ENCODE measurements at regions not wholly inside any gene's neighbourhood (a gene's known extent, or its start where the extent isn't known, plus 50 kb on each side); places are given as distances from the start of the nearest gene placed in this dataset.
"Not testable (repeated sequence)": the region's sequence is repeated elsewhere in the genome, so short reads cannot be mapped to it uniquely, and the experiment has no call there.

DNA sequence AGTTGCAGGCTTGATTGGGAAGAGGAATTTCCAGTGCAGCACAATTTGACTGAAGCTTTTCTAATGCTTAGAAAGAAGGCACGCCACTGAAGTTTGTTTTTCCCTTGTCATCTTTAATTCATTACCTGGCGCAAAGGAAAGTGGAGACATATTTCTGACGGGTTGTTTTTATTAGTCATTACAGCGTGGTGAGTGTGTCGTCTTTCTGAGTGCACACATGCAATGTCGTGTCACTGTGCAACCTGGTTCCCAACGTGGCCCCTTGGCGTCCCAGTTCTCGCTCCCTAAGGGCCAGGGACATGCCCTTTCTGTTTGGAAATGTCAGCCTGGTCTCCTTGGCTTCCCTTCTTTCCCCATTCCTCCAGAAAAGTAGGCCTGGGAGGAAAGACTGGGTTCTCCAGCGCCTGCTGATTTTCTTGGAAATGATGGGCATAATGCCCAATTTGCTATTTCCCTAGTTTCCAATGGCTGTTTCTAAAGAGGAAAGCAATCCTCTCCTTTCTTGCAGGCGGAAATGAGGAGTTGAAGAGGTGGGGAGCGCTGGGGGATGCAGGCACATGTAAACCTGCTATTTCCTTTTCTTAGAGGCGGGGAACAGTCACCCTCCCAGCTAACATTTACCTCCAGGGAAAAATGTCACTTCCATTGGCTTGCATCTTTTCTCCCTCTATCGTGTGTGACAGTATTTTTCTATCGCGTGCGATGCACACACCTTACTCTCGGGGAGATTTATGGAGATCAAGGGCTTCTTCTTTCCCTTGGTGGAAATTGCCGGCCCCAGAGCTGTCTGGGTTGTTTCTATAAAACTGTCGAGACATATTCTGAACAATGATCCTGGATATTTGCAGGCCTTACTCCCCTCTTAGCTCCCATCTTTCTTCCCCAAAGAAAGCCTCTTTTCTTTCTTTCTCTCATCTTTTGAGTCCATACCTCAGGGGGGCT, 249.8 kb downstream of the ARHGAP12 start:
- no peak for DNase-seq

DNA sequence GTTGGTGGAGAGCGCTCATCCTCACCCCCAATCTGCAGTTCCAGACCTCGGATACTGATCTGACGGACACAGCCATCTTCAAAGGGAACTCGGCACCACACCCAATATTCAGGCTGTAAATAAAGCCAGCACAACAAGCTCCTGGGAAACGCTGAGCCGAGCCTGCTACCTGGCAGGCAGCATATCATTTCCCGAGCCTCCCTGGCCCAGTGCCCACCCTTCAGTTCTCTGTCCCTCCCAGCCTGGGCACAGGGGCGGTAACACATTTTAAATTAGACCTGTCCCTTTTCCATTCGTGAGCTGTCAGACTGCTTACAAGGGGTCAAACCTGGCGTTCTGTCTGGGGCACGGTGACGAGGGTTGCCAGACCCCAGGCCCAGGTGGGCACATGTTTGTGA, 250.5 kb downstream of the ARHGAP12 start:
- DNase-seq: no peak

DNA sequence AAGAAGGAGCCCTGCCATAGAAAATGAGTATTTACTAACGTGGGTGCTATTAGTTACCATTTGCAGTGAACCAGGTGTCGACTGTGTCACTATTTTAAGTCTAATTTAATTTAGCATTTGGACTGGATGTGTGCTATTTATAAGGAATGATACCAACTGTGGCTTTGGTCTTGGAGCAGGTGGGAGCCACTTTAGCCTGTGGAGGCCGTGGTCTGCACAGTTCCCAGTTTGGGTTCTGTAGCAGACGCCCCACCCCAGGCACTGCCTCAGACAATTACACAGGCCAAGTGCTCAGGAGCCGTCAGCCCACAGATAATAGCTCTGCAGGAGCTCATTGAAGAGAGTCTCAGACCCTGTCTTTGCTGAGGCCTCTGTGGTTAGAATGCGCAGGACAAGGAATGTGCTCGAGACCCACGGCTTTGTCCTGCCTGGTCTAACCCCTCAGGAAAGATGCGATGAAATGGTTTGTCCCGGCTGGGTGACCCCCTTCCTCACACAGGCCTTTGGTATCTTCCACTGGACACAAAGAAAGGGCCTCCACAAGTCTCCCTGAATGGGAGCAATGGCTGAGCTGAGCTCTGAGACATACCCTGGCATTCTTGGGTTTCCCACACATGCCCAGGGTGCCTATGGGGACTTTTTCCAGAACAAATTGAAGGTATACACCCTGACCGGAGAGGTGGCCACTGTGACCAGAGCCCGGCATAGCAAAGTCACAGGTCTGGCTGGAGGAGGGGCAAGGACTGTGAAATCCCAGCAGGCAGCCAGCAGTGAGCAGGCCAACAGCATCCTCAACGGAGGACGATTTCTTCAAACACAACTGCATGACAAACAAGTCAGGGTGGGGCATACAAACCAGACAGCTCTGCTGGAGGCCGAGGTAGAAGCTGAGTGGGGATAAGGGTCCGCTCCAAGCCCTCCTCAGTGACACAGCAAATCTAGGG, 251.2 kb downstream of the ARHGAP12 start:
- no peak for DNase-seq

DNA sequence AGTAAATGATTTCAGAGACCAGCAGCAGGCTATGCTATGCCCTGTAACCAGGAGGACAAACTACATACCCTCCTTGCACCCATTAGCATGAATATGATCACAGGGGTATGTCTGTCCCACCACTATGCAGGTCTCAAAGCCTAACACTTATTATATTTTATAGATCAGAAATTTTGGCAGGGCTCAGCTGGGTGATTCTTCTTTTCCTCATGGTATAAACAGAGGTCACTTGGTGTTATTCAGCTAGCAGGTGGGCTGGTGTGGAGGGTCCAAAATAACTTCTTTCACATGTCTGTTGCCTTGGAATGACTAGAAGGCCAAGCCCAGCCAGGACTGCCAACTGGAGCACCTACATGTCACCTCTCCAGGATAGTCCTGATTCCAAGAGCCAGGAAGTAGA, 252.9 kb downstream of the ARHGAP12 start:
- DNase-seq: no peak

DNA sequence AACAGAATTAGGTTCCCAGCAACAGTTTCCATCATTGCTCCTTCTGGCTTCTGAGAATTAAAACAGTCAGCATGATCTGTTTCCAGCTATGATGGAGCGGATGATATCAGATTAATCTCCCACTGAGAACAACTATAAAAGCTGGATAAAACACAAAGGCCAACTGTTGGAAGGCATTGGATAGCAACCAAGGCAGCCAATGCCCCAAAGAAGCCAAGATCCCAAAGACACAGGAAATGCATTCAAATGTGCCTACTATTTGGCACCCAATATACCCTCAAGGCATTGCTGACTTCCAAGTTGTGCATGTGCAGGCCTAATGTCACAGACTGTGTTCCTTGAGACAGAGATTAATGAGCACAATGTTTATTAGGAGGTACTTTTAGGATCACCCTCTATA, 259.3 kb downstream of the ARHGAP12 start:
- no peak for DNase-seq

DNA sequence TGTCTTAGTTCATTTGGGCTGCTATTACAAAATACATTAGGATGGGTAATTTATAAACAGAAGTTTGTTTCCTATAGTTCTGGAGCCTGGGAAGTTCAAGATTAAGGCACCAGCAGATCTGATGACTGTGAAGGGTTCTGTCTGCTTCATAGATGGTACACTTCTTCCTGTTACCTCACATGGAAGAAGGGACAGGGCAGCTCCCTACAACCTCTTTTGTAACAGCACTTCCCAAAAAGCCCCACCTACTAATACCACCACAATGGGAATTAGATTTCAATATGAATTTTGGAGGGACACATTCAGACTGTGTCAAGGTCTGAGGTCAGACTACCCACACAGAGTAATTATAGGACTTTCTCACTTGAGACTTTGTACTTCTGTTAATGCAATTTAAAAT, 260.3 kb downstream of the ARHGAP12 start:
- DNase-seq: no peak

DNA sequence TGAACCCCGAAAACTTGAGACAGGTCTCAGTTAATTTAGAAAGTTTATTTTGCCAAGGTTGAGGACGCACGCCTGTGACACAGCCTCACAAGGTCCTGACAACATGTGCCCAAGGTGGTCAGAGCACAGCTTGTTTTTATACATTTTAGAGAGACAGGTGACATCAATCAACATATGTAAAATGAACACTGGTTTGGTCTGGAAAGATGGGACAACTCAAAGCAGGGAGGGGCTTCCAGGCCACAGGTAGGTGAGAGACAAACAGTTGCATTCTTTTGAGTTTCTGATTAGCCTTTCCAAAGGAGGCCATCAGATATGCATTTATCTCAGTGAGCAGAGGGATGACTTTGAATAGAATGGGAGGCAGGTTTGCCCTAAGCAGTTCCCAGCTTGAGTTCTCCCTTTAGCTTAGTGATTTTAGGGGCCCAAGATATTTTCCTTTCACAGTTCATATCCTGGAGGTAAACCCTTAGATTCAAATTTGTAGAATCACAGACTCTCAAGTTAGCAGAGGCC, 262.8 kb downstream of the ARHGAP12 start:
- not testable (repeated sequence) for DNase-seq

DNA sequence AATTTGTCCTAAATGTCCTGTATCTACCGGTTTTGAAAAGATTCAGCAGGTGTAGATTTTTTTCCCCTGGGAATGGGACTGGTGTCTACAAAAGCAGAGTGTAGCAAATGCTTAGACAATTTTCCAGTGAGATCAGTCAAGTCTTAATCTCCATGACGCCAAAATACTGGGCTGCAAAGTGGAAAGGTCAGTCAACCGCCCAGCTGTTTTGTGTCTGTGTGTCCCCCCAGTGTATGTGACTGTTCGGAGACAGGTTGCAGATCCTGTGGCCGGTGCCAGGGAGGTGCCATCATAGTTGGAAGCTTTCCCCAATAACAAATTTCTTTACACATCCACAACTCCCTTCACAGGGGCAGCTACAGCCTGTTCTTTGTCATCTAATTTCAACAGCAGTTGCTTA, 263.8 kb downstream of the ARHGAP12 start:
- DNase-seq: no peak

DNA sequence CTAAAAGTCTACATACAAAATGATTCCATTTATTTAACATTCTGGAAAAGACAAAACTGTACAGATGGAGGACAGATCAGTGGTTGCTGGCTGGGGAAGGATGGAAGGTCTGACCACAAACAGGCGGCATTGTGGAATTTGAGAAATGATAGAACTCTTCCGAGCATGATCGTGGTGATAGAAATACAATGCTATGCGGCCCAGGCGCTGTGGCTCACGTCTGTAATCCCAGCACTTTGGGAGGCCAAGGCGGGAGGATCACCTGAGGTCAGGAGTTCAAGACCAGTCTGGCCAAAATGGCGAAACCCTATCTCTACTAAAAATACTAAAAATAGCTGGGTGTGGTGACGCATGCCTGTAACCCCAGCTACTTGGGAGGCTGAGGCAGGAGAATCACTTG, 264.6 kb downstream of the ARHGAP12 start:
- not testable (repeated sequence) for DNase-seq

DNA sequence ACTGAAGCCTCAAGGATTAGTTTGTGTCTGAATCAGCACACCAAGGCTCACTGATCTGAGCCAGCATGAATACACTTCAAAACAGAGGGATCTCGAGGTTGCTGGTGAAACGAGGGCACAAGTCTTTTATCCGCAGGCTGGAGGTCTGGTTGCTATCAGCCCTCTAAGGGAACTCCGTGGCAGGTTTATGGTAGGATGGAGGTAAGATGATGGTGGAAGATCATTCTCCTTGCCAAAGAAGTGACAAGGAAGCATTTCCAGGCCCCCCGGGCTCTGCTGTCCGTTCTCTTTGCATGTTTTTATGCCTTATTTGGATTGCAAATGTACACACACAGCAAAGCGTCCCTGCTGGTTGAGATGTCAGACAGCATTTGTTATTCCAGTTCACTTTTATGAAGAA, 268.3 kb downstream of the ARHGAP12 start:
- DNase-seq: no peak

DNA sequence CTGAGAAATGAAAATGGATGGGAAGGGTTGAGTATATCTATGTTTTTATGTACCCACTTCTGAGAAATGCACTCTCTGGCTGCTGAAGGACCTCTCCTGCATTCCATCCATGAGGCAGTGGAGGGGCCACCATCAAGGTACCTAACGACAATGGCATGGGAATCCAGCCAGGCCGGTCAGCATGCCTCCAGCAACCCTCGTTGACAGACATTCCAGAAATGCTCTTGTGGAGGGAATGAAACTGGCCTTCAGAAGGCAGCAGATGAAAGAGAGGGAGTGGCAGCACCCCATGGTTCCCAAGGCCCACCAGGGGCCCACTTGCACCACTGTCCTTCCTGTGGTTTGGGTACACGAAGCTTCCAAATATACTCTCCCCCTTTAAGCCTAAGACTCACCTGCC, 269.0 kb downstream of the ARHGAP12 start:
- DNase-seq: no peak

DNA sequence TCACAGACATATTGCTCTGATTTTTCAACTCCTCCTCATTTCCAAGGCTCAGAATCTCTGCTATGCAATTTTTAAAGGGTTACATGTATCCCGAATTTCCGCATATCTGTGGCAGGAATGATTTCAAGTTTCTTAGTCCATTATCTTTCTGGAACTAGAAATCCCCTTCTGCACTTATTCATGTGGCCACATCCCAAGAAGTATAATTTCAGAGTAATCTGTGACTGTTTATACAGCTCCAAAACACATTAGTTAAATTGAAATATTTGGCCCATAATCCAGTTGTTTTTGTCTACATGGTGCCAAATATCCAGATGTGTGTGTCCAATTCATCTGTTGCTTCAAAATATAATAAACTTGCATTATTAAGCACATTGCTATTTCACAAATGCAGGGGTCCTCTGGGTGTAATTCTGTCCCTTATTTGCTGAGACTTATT, 271.2 kb downstream of the ARHGAP12 start:
- no peak for DNase-seq

DNA sequence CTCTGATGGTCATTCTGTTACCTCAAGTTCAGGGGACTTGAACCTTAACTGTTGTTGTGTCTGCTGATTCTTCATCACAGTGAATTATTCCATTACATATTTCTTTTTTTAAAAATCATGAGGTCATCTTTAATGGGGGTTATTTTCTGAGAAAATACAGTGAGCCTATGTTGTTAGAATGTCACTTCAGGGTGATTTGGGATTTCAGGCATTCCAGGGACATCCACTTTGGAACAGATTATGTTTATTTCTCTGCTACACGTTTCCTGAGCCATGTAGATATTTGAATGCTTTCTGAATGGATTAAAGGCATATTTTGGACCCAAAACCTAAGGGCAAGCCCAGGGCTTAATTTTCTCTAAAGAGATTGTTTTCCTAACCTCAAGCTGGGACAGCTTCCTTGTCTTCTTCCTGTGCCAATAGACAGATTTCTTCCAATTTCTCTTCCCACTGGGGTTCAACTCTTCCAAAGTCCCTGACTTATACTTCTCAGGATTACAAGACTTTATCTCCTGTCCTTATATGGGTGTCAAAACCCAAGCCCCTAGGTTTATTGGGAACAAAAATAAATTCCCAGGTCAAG, 271.7 kb downstream of the ARHGAP12 start:
- DNase-seq: no peak

DNA sequence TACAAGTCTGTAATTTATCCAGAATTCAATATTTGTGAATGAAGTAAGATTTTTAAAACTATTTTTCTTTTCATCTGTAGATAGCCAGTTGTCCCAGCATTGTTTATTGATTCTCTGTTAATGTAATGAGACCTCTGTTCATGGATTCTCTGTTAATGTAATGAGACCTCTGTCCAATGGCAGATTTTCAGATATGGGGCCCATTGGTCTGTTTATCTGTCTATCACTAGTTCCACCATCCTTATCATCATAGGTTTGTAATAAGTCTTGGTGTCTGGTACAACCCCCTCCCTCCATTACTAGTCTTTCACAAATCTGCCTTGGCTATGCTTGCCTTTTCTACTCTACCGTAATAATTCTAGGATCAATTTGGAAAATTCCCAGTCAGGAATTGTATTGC, 276.6 kb downstream of the ARHGAP12 start:
- DNase-seq: no peak

DNA sequence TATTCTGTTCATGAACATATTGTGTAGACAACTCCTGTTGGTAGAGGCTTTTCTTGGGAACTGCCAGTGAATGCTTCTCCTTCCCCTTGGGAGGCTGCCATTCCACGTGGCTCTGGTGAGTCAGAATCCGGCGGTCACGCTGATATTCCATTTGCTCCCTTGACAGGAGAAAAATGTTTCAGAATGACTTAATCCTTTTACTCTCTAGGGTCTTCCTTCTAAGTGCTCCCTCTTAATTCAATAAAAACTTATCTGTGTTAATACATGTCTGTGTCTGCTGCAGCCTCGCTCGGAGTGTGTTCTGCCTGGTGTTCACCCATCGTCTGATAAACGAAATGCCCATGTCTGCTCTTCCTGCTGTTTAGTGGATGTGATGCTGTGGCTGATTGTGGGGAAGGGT, 278.6 kb downstream of the ARHGAP12 start:
- no peak for DNase-seq

DNA sequence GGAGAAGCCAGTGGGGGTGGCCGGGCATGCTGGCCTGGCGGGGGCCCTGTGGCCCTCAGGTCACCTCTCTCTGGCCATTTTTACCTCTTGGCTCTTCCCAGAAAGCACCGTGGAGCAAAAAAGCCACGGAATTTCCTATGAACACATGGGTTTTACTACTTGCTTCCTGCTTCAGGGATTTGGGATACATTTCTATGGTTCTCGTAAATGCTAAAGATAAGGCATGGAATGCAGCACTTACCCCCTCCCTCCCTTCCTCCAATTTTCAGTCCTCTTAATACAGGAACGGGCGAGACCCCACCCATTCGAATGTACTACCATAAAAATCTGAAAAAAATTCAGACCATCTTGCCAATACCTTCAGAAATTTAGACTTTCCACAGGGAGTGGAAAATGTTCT, 279.7 kb downstream of the ARHGAP12 start:
- no peak for DNase-seq

DNA sequence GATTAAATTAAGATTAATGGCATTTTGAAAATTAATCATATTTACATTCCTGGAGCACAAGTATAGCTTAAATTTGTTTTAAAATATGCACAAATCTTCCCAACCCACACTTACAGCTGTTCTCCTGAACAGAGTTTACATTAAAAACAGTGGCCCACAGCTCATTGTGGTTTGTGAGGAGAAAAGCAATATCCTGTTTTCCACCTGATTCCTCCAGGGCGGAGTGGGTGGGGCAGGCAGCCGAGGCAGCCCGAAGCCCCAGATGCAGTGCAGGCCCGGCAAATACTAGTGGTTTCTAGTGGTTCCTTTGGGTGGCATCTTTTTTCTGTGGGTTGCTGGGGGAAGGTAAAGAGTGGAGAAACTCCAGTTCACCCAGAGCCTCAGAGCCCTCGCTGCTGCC, 280.8 kb downstream of the ARHGAP12 start:
- no peak for DNase-seq

DNA sequence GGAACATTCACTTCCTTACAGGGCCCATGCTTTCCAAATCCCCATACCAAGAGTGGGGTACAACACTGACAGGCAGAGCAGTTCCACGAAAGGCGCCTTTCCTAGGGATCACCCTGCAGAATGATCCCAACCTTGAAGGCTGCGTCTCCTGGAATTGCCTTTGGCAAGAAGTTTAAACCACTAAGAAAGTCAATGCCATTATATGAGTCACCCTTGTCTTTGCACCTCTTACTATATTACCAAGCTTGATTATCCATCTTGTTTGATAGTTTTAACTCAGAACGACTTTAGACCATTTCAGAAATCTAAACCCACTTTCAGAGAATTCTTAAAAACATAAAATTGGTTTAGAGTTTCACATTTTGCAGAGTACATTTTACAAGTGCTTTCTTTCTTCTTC, 282.1 kb downstream of the ARHGAP12 start:
- no peak for DNase-seq

DNA sequence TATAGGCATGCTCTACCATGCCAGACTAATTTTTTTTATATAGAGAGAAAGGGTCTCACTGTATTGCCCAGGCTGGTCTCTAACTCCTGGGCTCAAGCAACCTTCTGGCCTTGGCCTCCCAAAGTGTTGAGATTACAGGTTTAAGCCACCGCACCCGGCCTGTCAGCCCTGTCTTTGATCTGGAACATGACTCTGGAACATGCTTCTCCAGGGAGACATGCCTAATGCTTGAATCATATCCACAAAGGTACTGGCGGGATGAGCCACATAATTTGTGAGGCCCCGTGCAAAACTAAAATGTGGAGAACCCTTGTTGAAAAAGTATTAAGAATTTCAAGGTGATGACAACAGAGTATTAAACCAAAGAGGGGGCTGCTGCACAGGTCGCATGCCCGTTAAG, 282.8 kb downstream of the ARHGAP12 start:
- DNase-seq: no peak

DNA sequence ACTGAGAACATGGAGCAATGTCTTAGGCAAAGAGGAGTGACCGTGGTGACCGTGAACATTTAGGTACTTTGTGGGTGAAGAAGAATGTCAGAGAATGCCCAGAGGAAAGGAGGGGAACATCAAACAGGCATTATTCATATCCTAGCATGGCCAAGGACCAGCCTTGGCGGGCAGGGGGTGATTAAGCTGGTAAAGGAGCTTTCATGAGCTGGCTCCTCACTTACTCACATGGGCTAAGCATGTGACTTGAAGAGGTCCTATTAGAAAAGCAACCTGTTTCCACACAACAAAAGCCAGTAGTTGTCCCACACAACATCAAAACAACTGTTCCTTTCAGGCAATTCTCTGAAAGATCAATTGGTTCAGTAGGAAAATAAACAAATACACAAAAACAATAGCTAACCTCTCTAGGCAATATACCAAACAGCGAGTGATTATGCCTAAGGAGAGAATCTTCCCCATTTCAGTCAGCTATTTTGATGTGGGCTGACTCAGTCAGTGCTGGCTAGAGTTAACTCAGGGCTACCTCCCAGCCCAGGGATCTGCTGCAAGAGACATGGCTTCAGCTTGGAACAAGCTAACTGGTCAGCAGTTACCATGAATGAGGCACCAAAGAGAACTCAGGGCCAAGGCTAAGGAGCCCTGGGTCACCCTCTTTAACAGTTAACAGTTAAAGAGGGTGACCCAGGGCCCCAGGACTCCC, 283.5 kb downstream of the ARHGAP12 start:
- DNase-seq: no peak

DNA sequence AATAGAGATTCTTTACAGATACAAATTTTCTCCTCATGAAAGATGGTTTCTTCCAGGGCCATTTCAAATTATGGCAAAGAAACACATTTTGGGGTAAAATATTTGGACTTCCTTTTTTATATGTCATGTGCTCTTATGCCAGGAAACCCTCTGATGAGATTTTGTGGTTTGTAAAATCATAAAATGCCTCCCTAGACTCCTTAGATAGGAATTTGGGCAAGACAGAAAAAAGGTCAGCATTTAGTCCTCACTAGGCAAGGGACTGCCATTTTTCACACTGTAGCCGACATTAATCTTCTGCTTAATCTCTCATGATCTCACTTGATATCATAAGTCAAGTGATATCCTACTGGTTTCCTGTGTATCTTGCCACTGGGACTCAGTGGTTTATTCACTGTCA, 286.4 kb downstream of the ARHGAP12 start:
- DNase-seq: no peak

DNA sequence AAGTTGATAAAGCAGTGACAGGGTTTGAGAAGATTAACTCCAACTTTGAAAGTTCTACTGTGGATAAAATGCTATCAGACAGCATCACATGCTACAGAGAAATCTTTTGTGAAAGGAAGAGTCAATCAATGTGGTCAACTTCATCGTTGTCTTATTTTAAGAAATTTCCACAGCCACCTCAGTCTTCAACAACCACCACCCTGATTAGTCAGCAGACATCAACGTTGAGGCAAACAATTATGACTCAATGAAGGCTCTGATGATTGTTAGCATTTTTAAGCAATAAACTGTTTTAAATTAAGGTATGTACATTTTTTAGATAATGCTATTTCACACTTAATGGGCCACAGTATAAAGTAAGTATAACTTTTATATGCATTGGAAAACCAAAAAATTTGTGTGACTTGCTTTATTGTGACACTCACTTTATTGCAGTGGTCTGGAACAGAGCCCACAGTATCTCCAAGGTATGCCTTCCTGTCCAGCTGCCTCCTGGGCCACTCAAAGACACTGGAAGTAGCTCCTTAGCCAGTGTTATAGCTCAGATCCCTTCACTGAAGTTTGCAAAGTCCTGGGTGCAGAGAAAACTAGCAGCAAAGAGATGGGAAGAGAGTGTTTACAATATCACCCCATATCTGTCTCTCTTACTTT, 293.1 kb downstream of the ARHGAP12 start:
- DNase-seq: no peak

Data from activated naive CD4-positive, alpha-beta T cell (primary cell).